ENCODE measurements at regions not wholly inside any gene's neighbourhood (a gene's known extent, or its start where the extent isn't known, plus 50 kb on each side); places are given as distances from the start of the nearest gene placed in this dataset.

DNA sequence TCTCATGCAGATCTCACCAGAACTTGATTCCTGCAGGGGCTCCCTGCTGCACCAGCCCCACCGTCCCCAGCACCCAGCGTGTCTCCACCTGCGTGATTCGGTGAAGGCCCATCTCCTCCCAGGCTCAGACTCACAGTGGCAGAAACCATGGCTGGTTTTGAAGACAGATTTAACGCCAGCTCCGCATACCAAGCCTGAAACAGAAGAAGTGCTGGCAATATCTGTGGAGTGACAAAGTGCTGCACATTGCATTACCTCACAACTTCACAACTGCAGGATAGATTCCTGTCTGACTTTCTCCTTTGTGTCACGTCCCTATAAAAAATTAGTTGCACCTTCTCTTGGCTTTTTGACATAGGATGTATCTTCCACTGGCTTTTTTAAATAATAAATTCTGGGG is 120.7 kb downstream of the TTLL2 start:
- Mint-ChIP-seq H3K4me1 (peaks cover 19% of the 10 kb centered on the region), H3K27ac (no peak overlapping the region), H3K27me3 (ENCODE audit: low read depth) (no peaks in the 10 kb centered on the region), H3K4me3 (no peak overlapping the region), H3K9me3 (no peaks in the 10 kb centered on the region), H3K36me3 (no peaks in the 10 kb centered on the region)
- DNase-seq (ENCODE audit: low spot score in 2 of 2, unreplicated experiment in 2 of 2): no peak
- TF ChIP-seq, protein P1, sequence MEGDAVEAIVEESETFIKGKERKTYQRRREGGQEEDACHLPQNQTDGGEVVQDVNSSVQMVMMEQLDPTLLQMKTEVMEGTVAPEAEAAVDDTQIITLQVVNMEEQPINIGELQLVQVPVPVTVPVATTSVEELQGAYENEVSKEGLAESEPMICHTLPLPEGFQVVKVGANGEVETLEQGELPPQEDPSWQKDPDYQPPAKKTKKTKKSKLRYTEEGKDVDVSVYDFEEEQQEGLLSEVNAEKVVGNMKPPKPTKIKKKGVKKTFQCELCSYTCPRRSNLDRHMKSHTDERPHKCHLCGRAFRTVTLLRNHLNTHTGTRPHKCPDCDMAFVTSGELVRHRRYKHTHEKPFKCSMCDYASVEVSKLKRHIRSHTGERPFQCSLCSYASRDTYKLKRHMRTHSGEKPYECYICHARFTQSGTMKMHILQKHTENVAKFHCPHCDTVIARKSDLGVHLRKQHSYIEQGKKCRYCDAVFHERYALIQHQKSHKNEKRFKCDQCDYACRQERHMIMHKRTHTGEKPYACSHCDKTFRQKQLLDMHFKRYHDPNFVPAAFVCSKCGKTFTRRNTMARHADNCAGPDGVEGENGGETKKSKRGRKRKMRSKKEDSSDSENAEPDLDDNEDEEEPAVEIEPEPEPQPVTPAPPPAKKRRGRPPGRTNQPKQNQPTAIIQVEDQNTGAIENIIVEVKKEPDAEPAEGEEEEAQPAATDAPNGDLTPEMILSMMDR (IDR thresholded peaks at IDR 0.05; ENCODE audit: unreplicated experiment): no peak

DNA sequence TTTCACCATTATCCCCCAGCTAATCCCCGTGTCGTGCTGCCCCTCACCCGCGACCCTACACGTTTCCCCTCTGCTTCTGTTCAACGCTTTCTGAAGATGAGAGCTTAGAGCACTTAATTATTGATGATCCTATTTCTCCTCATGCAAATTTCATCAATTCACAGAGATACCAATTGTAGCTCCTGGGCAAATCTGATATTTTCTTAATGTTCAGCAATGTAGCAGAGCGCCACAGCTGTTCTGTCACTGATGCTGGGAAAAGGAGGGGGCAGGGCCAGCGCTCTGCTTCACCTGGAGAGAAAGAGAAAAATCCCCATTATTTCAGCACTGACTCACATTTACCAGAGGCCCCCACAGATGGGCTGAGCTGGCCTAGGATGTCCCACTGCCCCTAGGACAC is 121.2 kb downstream of the TTLL2 start:
- DNase-seq (ENCODE audit: low spot score in 2 of 2, unreplicated experiment in 2 of 2): no peak
- no peaks in the 10 kb centered on the region for H3K9me3 Mint-ChIP-seq
- H3K36me3 Mint-ChIP-seq: no peaks in the 10 kb centered on the region
- peaks cover 19% of the 10 kb centered on the region for H3K4me1 Mint-ChIP-seq
- no peak overlapping the region for H3K4me3 Mint-ChIP-seq
- TF ChIP-seq, protein P1 (IDR thresholded peaks at IDR 0.05; ENCODE audit: unreplicated experiment): no peak
- no peak overlapping the region for H3K27ac Mint-ChIP-seq
- H3K27me3 Mint-ChIP-seq (ENCODE audit: low read depth): no peaks in the 10 kb centered on the region

DNA sequence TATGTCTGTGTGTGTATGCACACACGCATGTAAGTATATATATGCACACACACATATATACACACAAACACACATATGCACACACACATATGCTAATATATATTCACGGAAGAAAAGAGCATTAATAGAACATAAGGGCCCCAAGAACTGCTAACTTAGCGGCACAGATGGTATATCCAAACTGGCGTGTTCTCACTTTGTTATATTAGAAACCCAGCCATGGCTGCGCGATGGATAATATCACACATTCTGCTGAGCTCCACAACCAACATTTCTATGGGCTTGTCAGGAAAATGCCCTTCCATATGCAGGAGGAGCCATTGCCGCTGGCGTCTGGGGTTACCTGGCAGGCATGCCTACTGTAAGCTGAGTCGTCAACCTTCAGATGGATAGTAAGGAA is 122.1 kb downstream of the TTLL2 start:
- TF ChIP-seq, protein P1 (IDR thresholded peaks at IDR 0.05; ENCODE audit: unreplicated experiment): no peak
- Mint-ChIP-seq H3K4me3 (no peak overlapping the region), H3K4me1 (peaks cover 14% of the 10 kb centered on the region)

DNA sequence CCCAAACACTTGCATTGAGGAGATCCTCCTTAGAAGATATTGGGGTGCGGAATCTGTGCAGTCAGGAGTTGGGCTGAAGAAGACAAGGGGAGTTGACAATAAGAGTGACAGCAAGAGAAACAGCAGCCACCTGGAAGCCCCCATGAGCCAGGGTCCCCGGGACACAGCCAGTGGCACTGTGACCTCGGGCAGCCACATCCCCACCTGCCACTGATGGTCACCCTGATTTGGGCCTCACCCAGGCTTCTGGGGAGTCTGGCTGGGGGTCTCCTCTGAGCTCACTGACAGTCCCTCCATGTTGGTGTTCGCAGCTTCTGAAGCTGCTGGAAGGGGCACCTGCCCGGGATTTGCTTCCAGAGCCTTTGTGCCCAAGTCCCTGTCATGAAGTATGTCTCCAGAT is 123.5 kb downstream of the TTLL2 start:
- Mint-ChIP-seq H3K4me3 (no peak overlapping the region), H3K27ac (no peak overlapping the region), H3K9me3 (peaks cover 3% of the 10 kb centered on the region), H3K36me3 (no peaks in the 10 kb centered on the region), H3K27me3 (ENCODE audit: low read depth) (peaks cover 2% of the 10 kb centered on the region), H3K4me1 (peaks cover under 1% of the 10 kb centered on the region)
- DNase-seq (ENCODE audit: low spot score in 2 of 2, unreplicated experiment in 2 of 2): no peak
- TF ChIP-seq, protein P1 (IDR thresholded peaks at IDR 0.05; ENCODE audit: unreplicated experiment): no peak

More for the DNA sequence above, 122.1 kb downstream of the TTLL2 start:
- no peak overlapping the region for H3K27ac Mint-ChIP-seq
- peaks cover 2% of the 10 kb centered on the region for H3K27me3 Mint-ChIP-seq (ENCODE audit: low read depth)
- H3K9me3 Mint-ChIP-seq: peaks cover 3% of the 10 kb centered on the region
- no peaks in the 10 kb centered on the region for H3K36me3 Mint-ChIP-seq
- DNase-seq (ENCODE audit: low spot score in 2 of 2, unreplicated experiment in 2 of 2): no peak

DNA sequence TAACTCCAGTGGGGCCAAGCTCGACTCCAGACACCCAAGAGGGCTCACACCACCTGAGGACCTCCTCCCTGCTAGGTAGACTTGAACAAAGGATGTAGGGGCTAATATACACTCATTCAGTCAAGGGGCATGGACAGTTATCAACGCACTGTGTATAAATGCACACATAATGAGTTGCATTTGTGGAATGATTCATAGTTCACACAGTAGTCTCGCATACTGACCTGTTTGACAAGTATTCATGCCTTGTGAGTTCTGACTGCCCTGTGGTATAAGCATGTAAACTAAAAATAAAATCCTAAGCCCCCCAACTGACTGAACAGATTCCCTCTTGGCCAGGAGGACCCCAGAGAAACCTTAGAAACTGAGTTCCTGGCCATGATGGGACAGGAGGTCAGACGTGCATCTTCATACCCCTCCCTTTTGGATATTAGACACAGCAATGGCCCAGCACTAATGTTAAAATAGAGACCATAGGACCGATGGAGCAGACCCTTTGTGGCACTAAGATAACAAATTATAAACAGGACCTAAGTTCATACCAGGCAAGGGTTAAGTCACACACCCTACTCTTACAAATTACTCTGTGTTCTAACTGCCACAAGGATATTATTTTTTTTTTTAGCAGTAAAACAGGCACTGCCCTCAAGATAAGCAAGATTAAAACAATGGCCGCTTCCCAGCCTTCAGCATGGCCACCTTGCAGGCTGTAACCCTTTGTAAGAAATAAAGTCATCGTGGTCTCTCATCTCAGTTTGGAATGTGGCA is 124.4 kb downstream of the TTLL2 start:
- H3K27ac Mint-ChIP-seq: no peak overlapping the region
- H3K36me3 Mint-ChIP-seq: no peaks in the 10 kb centered on the region
- no peak overlapping the region for H3K4me3 Mint-ChIP-seq
- peaks cover 3% of the 10 kb centered on the region for H3K9me3 Mint-ChIP-seq
- DNase-seq (ENCODE audit: low spot score in 2 of 2, unreplicated experiment in 2 of 2): no peak
- peaks cover 2% of the 10 kb centered on the region for H3K27me3 Mint-ChIP-seq (ENCODE audit: low read depth)
- H3K4me1 Mint-ChIP-seq: no peaks in the 10 kb centered on the region
- TF ChIP-seq, protein P1 (IDR thresholded peaks at IDR 0.05; ENCODE audit: unreplicated experiment): no peak

Data from mesothelial cell of epicardium (in vitro differentiated cells).